ENCODE measurements at regions not wholly inside any gene's neighbourhood (a gene's known extent, or its start where the extent isn't known, plus 50 kb on each side); places are given as distances from the start of the nearest gene placed in this dataset.

DNA sequence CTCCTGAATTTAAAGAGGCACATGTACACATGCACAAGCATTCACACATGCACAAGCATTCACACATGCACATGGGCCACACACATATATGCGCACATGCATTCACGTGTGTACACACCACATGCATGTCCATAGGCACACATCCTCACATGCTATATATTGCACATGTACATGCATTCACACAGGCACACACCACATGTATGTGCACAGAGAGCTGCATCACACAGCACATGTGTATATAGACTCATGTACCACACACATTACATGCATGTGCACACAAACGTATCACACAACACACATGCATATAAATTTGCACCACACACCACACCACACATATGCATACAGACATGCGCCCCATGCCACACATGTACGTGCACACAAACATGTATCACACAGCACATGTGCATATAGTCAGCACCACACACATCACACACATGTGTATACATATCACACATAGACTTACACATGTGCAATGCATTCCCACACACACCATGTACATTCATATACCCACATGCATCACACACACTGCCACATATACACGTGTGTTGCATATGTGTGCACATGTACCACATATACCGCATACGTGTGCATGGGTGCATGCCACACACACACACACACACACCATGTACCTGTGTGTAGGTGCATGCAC is 54.6 kb upstream of the COL18A1 start:
- no peak for TF ChIP-seq POLR2A (IDR thresholded peaks at IDR 0.05)
- TF ChIP-seq, protein P1, sequence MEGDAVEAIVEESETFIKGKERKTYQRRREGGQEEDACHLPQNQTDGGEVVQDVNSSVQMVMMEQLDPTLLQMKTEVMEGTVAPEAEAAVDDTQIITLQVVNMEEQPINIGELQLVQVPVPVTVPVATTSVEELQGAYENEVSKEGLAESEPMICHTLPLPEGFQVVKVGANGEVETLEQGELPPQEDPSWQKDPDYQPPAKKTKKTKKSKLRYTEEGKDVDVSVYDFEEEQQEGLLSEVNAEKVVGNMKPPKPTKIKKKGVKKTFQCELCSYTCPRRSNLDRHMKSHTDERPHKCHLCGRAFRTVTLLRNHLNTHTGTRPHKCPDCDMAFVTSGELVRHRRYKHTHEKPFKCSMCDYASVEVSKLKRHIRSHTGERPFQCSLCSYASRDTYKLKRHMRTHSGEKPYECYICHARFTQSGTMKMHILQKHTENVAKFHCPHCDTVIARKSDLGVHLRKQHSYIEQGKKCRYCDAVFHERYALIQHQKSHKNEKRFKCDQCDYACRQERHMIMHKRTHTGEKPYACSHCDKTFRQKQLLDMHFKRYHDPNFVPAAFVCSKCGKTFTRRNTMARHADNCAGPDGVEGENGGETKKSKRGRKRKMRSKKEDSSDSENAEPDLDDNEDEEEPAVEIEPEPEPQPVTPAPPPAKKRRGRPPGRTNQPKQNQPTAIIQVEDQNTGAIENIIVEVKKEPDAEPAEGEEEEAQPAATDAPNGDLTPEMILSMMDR (IDR thresholded peaks at IDR 0.05) = no peak

Measured in adrenal gland (tissue), 5 donors.